Hematopoietic multipotent progenitor cell (in vitro differentiated cells): ENCODE measurements at regions not wholly inside any gene's neighbourhood (a gene's known extent, or its start where the extent isn't known, plus 50 kb on each side); places are given as distances from the start of the nearest gene placed in this dataset.

ENCODE experiments used
- DNase-seq, 3 donors: peaks; one replicate each; pipeline ENCODE4 v3.0.0-alpha.2; 2011 to 2015; ENCODE audit warnings: low read depth in 2 of 3, low spot score in 2 of 3

GRCh38 chr4:137090951-137091350 lies 441.3 kb downstream of the PCDH18 start:
- DNase-seq = no peak

GRCh38 chr4:137083571-137084135 lies 448.6 kb downstream of the PCDH18 start:
- DNase-seq = no peak

- no peak for DNase-seq
Measured at GRCh38 chr4:137082061-137082460, 450.2 kb downstream of the PCDH18 start.

GRCh38 chr4:137076908-137077307 lies 455.4 kb downstream of the PCDH18 start:
- no peak for DNase-seq

- DNase-seq = no peak
Measured at GRCh38 chr4:137075586-137075985, 456.7 kb downstream of the PCDH18 start.

GRCh38 chr4:137070614-137071013 lies 461.7 kb downstream of the PCDH18 start:
- DNase-seq = no peak

- DNase-seq = no peak
Measured at GRCh38 chr4:137069473-137069872, 462.8 kb downstream of the PCDH18 start.

- no peak for DNase-seq
Measured at GRCh38 chr4:137067735-137068134, 464.6 kb downstream of the PCDH18 start.

- DNase-seq = no peak
Measured at GRCh38 chr4:137065311-137065710, 467.0 kb downstream of the PCDH18 start.

GRCh38 chr4:137063961-137064360 lies 468.3 kb downstream of the PCDH18 start:
- no peak for DNase-seq

- no peak for DNase-seq
Measured at GRCh38 chr4:137043184-137043583, 489.1 kb downstream of the PCDH18 start.

GRCh38 chr4:137039370-137039769 lies 492.9 kb downstream of the PCDH18 start:
- no peak for DNase-seq

GRCh38 chr4:137032222-137032621 lies 500.1 kb downstream of the PCDH18 start:
- DNase-seq = no peak

- DNase-seq = no peak
Measured at GRCh38 chr4:137029026-137029425, 503.3 kb downstream of the PCDH18 start.

GRCh38 chr4:137025484-137026059 lies 506.7 kb downstream of the PCDH18 start:
- DNase-seq = no peak

- DNase-seq = no peak
Measured at GRCh38 chr4:137015426-137016409, 516.6 kb downstream of the PCDH18 start.

GRCh38 chr4:137000432-137000831 lies 531.9 kb downstream of the PCDH18 start:
- DNase-seq = no peak

- DNase-seq = no peak
Measured at GRCh38 chr4:136992032-136992431, 540.3 kb downstream of the PCDH18 start.

- no peak for DNase-seq
Measured at GRCh38 chr4:136985683-136986082, 546.6 kb downstream of the PCDH18 start.

- no peak for DNase-seq
Measured at GRCh38 chr4:136967069-136967468, 565.2 kb downstream of the PCDH18 start.

GRCh38 chr4:136965478-136965877 lies 566.8 kb downstream of the PCDH18 start:
- DNase-seq = no peak

GRCh38 chr4:136962868-136963267 lies 569.4 kb downstream of the PCDH18 start:
- DNase-seq = no peak
